DOHH2 (cell line): ENCODE measurements at regions not wholly inside any gene's neighbourhood (a gene's known extent, or its start where the extent isn't known, plus 50 kb on each side); places are given as distances from the start of the nearest gene placed in this dataset.

Experiments
- CTCF ChIP-seq: fragments of 200-600 bp; sonication (generic); IDR thresholded peaks from one replicate; pipeline ENCODE4 v1.5.1; 2014; ENCODE audit warnings: antibody characterized with exemption, mild to moderate bottlenecking, low read depth, low read length; ENCODE audit not compliant: poor library complexity, severe bottlenecking
- EZH2phosphoT487 ChIP-seq: fragments of 200-600 bp; sonication (generic); IDR thresholded peaks from 2 replicates; pipeline ENCODE4 v1.6.1; 2017; ENCODE audit warnings: borderline replicate concordance, mild to moderate bottlenecking, antibody characterized with exemption, low read length, moderate library complexity, mixed read lengths

- TF ChIP-seq CTCF (no peak), EZH2phosphoT487 (no peak)
These were observed 359.1 kb downstream of the SAMD5 start for GRCh38 chr6:147867433-147868226.
